Bronchial epithelial cell (primary cell): ENCODE measurements at regions not wholly inside any gene's neighbourhood (a gene's known extent, or its start where the extent isn't known, plus 50 kb on each side); places are given as distances from the start of the nearest gene placed in this dataset.

Experiments
- DNase-seq: peaks from one replicate; pipeline ENCODE4 v3.0.0-alpha.2; 2010; ENCODE audit warnings: low read depth
- FAIRE-seq: peaks from 2 replicates; lab custom pipeline; 2011; peaks lifted over from hg19 to GRCh38; lab: Jason Lieb, UNC
- H3K27me3 ChIP-seq: 2 replicates; pipeline ENCODE4 v1.5.1; 2011; ENCODE audit warnings: low read length; ENCODE audit not compliant: control insufficient read depth, insufficient read depth
- H3K36me3 ChIP-seq: 2 replicates; pipeline ENCODE4 v1.5.1; 2011; ENCODE audit warnings: low read length; ENCODE audit not compliant: control insufficient read depth, insufficient read depth
- H3K4me3 ChIP-seq: 2 replicates; pipeline ENCODE4 v1.5.1; 2011; ENCODE audit warnings: mild to moderate bottlenecking, low read depth, low read length, control low read depth
- CTCF ChIP-seq: IDR thresholded peaks from 2 replicates; pipeline ENCODE4 v1.5.1; 2011; ENCODE audit warnings: mild to moderate bottlenecking, moderate library complexity, low read length, control low read depth, inconsistent platforms; ENCODE audit not compliant: insufficient read depth, severe bottlenecking

- DNase-seq (no peak), FAIRE-seq (no peak)
- H3K27me3 ChIP-seq, result no peaks in the 10 kb centered on the region
- no peaks in the 10 kb centered on the region for H3K36me3 ChIP-seq
- H3K4me3 ChIP-seq, result no peak overlapping the region
- TF ChIP-seq CTCF, result no peak
Measured at GRCh38 chr2:117401582-117401981, 412.9 kb upstream of the DDX18 start.

- no peaks in the 10 kb centered on the region for H3K27me3 ChIP-seq
- H3K4me3 ChIP-seq, result no peak overlapping the region
- H3K36me3 ChIP-seq, result no peaks in the 10 kb centered on the region
- DNase-seq (no peak), FAIRE-seq (no peak)
- TF ChIP-seq CTCF, result no peak
Measured at GRCh38 chr2:117406443-117406842, 408.0 kb upstream of the DDX18 start.

- TF ChIP-seq CTCF, result no peak
- FAIRE-seq, result no peak
Measured at GRCh38 chr2:117407746-117408145, 406.7 kb upstream of the DDX18 start.

GRCh38 chr2:117409443-117409842 lies 405.0 kb upstream of the DDX18 start:
- TF ChIP-seq CTCF, result no peak
- Histone ChIP-seq H3K36me3 (no peaks in the 10 kb centered on the region), H3K27me3 (no peaks in the 10 kb centered on the region), H3K4me3 (no peak overlapping the region)
- no peak for FAIRE-seq
- no peak for DNase-seq

More at GRCh38 chr2:117407746-117408145, 406.7 kb upstream of the DDX18 start:
- Histone ChIP-seq H3K36me3 (no peaks in the 10 kb centered on the region), H3K27me3 (no peaks in the 10 kb centered on the region), H3K4me3 (no peak overlapping the region)
- DNase-seq, result no peak

- Histone ChIP-seq H3K27me3 (no peaks in the 10 kb centered on the region), H3K36me3 (no peaks in the 10 kb centered on the region), H3K4me3 (no peak overlapping the region)
- TF ChIP-seq CTCF, result no peak
- DNase-seq (peak; percentile 1), FAIRE-seq (no peak)
Measured at GRCh38 chr2:117411983-117412382, 402.5 kb upstream of the DDX18 start.

GRCh38 chr2:117432746-117433145 lies 381.7 kb upstream of the DDX18 start:
- DNase-seq (no peak), FAIRE-seq (no peak)
- no peak overlapping the region for H3K4me3 ChIP-seq
- no peaks in the 10 kb centered on the region for H3K27me3 ChIP-seq
- no peak for TF ChIP-seq CTCF
- H3K36me3 ChIP-seq, result no peaks in the 10 kb centered on the region
